Fibroblast of pulmonary artery (primary cell): ENCODE measurements at regions not wholly inside any gene's neighbourhood (a gene's known extent, or its start where the extent isn't known, plus 50 kb on each side); places are given as distances from the start of the nearest gene placed in this dataset.

Source experiments
- DNase-seq: peaks from one replicate; pipeline ENCODE4 v3.0.0-alpha.2; 2010; ENCODE audit warnings: low read depth
- H3K4me3 ChIP-seq: replicated peaks from 2 replicates; pipeline ENCODE4 v1.5.1; 2011; ENCODE audit warnings: low read depth, mild to moderate bottlenecking, control low read depth, low read length, moderate library complexity
- CTCF ChIP-seq: IDR thresholded peaks from 2 replicates; pipeline ENCODE4 v1.5.1; 2011; ENCODE audit warnings: mild to moderate bottlenecking, control low read depth, low read length, inconsistent platforms; ENCODE audit errors: missing control alignments

- H3K4me3 ChIP-seq: no peak overlapping the region
- no peak for TF ChIP-seq CTCF
- DNase-seq: no peak
Measured at GRCh38 chr4:184889666-184890335, 64.0 kb upstream of the ACSL1 start.

DNA sequence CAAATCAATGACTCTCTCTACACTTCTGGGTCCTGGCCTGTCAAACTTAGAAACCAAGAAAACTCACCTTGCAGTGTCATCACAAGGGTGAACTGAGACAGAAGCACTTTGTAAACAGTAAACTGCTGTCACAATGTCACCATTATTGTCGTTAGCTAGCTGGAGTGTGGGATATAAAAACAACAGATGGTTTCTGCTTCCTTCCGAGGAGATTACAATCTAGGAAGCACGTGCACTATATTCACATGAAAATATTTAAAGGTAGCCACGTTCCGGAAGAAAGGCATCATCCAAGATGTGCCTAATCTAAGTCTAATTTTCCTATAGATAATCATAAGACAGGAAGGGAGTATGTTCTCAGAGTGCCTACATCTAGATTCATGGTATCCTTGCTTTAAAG lies 64.7 kb upstream of the ACSL1 start:
- DNase-seq: no peak
- no peak for TF ChIP-seq CTCF

GRCh38 chr4:184891816-184892397 lies 66.1 kb upstream of the ACSL1 start:
- no peak overlapping the region for H3K4me3 ChIP-seq
- no peak for TF ChIP-seq CTCF
- DNase-seq: no peak

More for the DNA sequence above, 64.7 kb upstream of the ACSL1 start:
- H3K4me3 ChIP-seq: no peak overlapping the region

GRCh38 chr4:184892999-184893398 lies 67.2 kb upstream of the ACSL1 start:
- no peak overlapping the region for H3K4me3 ChIP-seq
- TF ChIP-seq CTCF: no peak
- no peak for DNase-seq

DNA sequence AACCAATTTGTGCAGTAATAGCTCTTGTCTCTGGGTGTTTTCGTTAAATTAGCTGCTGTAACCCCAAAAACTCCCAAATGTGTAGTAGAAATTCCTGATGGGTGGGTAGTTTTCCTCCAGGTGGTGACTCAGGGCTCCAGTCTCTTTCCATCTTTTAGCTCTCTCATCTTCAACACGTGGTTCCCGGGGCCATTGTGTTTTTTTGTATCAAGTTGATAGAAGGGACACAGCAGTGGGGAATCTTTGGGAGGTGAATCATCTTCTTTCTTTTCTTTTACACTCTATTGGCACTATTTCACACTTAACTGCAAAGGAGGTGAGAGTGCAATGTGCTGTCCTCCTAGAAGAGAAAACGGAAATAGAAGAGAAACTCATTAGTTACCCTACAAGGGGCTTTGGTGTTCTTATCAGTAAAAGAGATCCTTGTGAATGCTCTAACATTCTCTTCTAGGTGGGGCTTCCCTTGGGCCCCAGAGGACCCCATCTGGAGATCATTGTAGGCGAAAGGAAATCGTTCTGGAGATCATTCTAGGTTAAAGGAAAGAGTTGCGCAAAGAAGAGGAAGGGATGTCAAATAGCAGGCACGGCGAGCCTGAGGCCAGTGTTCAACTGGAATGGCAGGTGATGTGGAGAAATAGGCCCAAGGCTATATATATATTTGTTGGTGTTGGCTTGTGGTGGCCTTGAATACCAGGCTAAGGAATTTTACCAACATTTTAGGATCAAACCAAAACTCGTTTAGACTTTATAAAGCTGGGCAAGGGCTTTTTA lies 68.2 kb upstream of the ACSL1 start:
- DNase-seq: no peak
- no peak overlapping the region for H3K4me3 ChIP-seq
- no peak for TF ChIP-seq CTCF

DNA sequence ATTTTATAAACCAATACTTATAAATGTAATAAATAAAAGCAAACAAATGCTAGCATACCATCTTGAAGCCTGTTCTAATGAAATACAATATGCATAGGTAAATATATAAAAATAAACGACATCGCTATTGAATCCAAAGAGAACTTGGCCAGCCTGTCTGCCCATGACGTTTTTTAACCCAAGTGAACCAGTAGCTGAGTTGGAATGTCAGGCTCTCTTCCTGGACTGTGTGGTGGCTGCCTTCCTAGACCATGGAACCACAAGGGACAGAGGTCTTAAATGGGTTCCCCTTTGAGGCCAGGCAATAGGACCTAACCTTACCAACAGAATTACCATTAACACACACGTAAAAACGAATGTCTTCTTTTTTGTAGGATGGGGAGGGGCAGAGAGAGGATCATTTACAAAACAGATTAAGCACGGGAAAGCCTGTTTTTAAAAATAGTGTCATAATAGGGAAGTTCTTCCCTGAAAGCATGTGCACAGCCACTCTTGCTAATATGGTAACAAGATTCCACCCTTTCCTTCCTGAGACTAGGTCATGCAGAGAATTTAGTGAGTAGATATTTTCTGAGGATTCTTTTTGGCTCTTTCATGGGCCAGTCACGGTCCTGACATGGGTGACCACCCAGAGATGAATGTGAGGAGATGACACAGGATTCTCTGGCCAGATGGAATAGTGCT lies 69.4 kb upstream of the ACSL1 start:
- DNase-seq: no peak
- TF ChIP-seq CTCF: no peak

More for the DNA sequence above, 69.4 kb upstream of the ACSL1 start:
- H3K4me3 ChIP-seq: no peak overlapping the region
